GM19324 (cell line): ENCODE measurements at regions not wholly inside any gene's neighbourhood (a gene's known extent, or its start where the extent isn't known, plus 50 kb on each side); places are given as distances from the start of the nearest gene placed in this dataset.
"Not testable (repeated sequence)": the region's sequence is repeated elsewhere in the genome, so short reads cannot be mapped to it uniquely, and the experiment has no call there.

Experiments
- ATAC-seq: cut with Tn5 transposase; IDR thresholded peaks from one replicate; pipeline ENCODE4 v1.9.1; 2021; ENCODE audit warnings: mild to moderate bottlenecking, moderate library complexity; ENCODE audit not compliant: unreplicated experiment, low FRiP score

- ATAC-seq, result not testable (repeated sequence)
Observed at GRCh38 chr6:15907220-15907913, 221.5 kb upstream of the MYLIP start.

GRCh38 chr6:15906420-15907016, 222.4 kb upstream of the MYLIP start:
- ATAC-seq, result no peak

GRCh38 chr6:15905488-15906419, 223.1 kb upstream of the MYLIP start:
- no peak for ATAC-seq

GRCh38 chr6:15904651-15905376, 224.1 kb upstream of the MYLIP start:
- ATAC-seq, result no peak

GRCh38 chr6:15901141-15902115, 227.5 kb upstream of the MYLIP start:
- peak; percentile 86 for ATAC-seq

- no peak for ATAC-seq
Observed at GRCh38 chr6:15898693-15899092, 230.2 kb upstream of the MYLIP start.

- no peak for ATAC-seq
Observed at GRCh38 chr6:15897063-15897876, 231.6 kb upstream of the MYLIP start.

- ATAC-seq, result no peak
Observed at GRCh38 chr6:15894973-15895725, 232.3 kb upstream of the DTNBP1 start.

GRCh38 chr6:15893556-15894253, 230.9 kb upstream of the DTNBP1 start:
- ATAC-seq, result no peak

GRCh38 chr6:15892369-15892768, 229.5 kb upstream of the DTNBP1 start:
- ATAC-seq, result no peak

GRCh38 chr6:15888798-15889772, 226.3 kb upstream of the DTNBP1 start:
- ATAC-seq, result no peak

- no peak for ATAC-seq
Observed at GRCh38 chr6:15887491-15888461, 224.9 kb upstream of the DTNBP1 start.

- ATAC-seq, result no peak
Observed at GRCh38 chr6:15885624-15886023, 222.8 kb upstream of the DTNBP1 start.

GRCh38 chr6:15883593-15883992, 220.8 kb upstream of the DTNBP1 start:
- not testable (repeated sequence) for ATAC-seq

GRCh38 chr6:15882915-15883314, 220.1 kb upstream of the DTNBP1 start:
- no peak for ATAC-seq
